ENCODE measurements at regions not wholly inside any gene's neighbourhood (a gene's known extent, or its start where the extent isn't known, plus 50 kb on each side); places are given as distances from the start of the nearest gene placed in this dataset.

- TF ChIP-seq, protein P1, sequence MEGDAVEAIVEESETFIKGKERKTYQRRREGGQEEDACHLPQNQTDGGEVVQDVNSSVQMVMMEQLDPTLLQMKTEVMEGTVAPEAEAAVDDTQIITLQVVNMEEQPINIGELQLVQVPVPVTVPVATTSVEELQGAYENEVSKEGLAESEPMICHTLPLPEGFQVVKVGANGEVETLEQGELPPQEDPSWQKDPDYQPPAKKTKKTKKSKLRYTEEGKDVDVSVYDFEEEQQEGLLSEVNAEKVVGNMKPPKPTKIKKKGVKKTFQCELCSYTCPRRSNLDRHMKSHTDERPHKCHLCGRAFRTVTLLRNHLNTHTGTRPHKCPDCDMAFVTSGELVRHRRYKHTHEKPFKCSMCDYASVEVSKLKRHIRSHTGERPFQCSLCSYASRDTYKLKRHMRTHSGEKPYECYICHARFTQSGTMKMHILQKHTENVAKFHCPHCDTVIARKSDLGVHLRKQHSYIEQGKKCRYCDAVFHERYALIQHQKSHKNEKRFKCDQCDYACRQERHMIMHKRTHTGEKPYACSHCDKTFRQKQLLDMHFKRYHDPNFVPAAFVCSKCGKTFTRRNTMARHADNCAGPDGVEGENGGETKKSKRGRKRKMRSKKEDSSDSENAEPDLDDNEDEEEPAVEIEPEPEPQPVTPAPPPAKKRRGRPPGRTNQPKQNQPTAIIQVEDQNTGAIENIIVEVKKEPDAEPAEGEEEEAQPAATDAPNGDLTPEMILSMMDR (IDR thresholded peaks at IDR 0.05): no peak
- TF ChIP-seq POLR2A (IDR thresholded peaks at IDR 0.05) (no peak), EP300 (IDR thresholded peaks at IDR 0.05) (no peak)
These were observed 714.8 kb downstream of the ADCYAP1 start for GRCh38 chr18:1619507-1619906.

Measured in stomach (tissue), 4 donors.